H9 (cell line): ENCODE measurements at regions not wholly inside any gene's neighbourhood (a gene's known extent, or its start where the extent isn't known, plus 50 kb on each side); places are given as distances from the start of the nearest gene placed in this dataset.

Experiments
- DNase-seq: peaks from one replicate; pipeline ENCODE4 v3.0.0-alpha.2; 2017
- H2AFZ ChIP-seq: one replicate; pipeline ENCODE4 v1.6.1; 2013; ENCODE audit warnings: mild to moderate bottlenecking, low read length, control low read depth, moderate library complexity
- H2AK5ac ChIP-seq: 2 replicates; pipeline ENCODE4 v1.6.1; 2013; ENCODE audit warnings: low read length, control low read depth, mixed read lengths; ENCODE audit not compliant: insufficient read length
- H2BK120ac ChIP-seq: one replicate; pipeline ENCODE4 v1.6.1; 2013; ENCODE audit warnings: low read depth, mild to moderate bottlenecking, low read length, control low read depth, inconsistent platforms; ENCODE audit not compliant: poor library complexity, severe bottlenecking
- H2BK12ac ChIP-seq: 2 replicates; pipeline ENCODE4 v1.6.1; 2013; ENCODE audit warnings: low read length, control low read depth, mixed read lengths, low read depth; ENCODE audit not compliant: insufficient read length
- H2BK15ac ChIP-seq: 2 replicates; pipeline ENCODE4 v1.6.1; 2013; ENCODE audit warnings: low read depth, low read length, control low read depth
- H2BK20ac ChIP-seq: one replicate; pipeline ENCODE4 v1.6.1; 2013; ENCODE audit warnings: low read depth, mild to moderate bottlenecking, low read length, control low read depth, inconsistent platforms; ENCODE audit not compliant: poor library complexity, severe bottlenecking
- H2BK5ac ChIP-seq: 2 replicates; pipeline ENCODE4 v1.6.1; 2013; ENCODE audit warnings: low read length, control low read depth, mixed read lengths; ENCODE audit not compliant: insufficient read length
- H3K14ac ChIP-seq: 2 replicates; pipeline ENCODE4 v1.6.1; 2013; ENCODE audit warnings: low read length, control low read depth; ENCODE audit not compliant: insufficient read depth
- H3K18ac ChIP-seq: 2 replicates; pipeline ENCODE4 v1.6.1; 2013; ENCODE audit warnings: low read depth, mild to moderate bottlenecking, mixed read lengths, low read length, control low read depth; ENCODE audit not compliant: insufficient read length
- H3K23ac ChIP-seq: 2 replicates; pipeline ENCODE4 v1.6.1; 2013; ENCODE audit warnings: low read length, control low read depth, mixed read lengths, low read depth; ENCODE audit not compliant: insufficient read length
- H3K23me2 ChIP-seq: 2 replicates; pipeline ENCODE4 v1.6.1; 2013; ENCODE audit warnings: low read depth, mild to moderate bottlenecking, mixed read lengths, low read length, control low read depth; ENCODE audit not compliant: insufficient read length, poor library complexity, severe bottlenecking
- H3K27ac ChIP-seq: 2 replicates; pipeline ENCODE4 v1.5.1; 2013; ENCODE audit warnings: low read length, control low read depth, mixed read lengths, low read depth; ENCODE audit not compliant: insufficient read length
- H3K27me3 ChIP-seq: 2 replicates; pipeline ENCODE4 v1.6.1; 2013; ENCODE audit warnings: low read length, control low read depth, inconsistent platforms; ENCODE audit not compliant: insufficient read depth
- H3K4ac ChIP-seq: 2 replicates; pipeline ENCODE4 v1.6.1; 2013; ENCODE audit warnings: low read depth, mild to moderate bottlenecking, control low read depth, inconsistent platforms, low read length, moderate library complexity
- H3K4me1 ChIP-seq: 2 replicates; pipeline ENCODE4 v1.6.1; 2013; ENCODE audit warnings: low read length, control low read depth, inconsistent platforms; ENCODE audit not compliant: insufficient read depth
- H3K4me2 ChIP-seq: 2 replicates; pipeline ENCODE4 v1.6.1; 2013; ENCODE audit warnings: low read length, control low read depth, mixed read lengths; ENCODE audit not compliant: insufficient read length, insufficient read depth
- H3K56ac ChIP-seq: 2 replicates; pipeline ENCODE4 v1.6.1; 2013; ENCODE audit warnings: low read depth, mild to moderate bottlenecking, mixed read lengths, low read length, control low read depth; ENCODE audit not compliant: insufficient read length
- H3K79me1 ChIP-seq: 2 replicates; pipeline ENCODE4 v1.6.1; 2013; ENCODE audit warnings: low read depth, mild to moderate bottlenecking, moderate library complexity, low read length, control low read depth, inconsistent platforms; ENCODE audit not compliant: insufficient read depth, poor library complexity, severe bottlenecking
- H3K79me2 ChIP-seq: 2 replicates; pipeline ENCODE4 v1.6.1; 2013; ENCODE audit warnings: low read length, control low read depth, inconsistent platforms; ENCODE audit not compliant: insufficient read depth
- H3K9ac ChIP-seq: 2 replicates; pipeline ENCODE4 v1.6.1; 2013; ENCODE audit warnings: low read length, control low read depth, mixed read lengths; ENCODE audit not compliant: insufficient read length; ENCODE audit errors: extremely low read depth
- H3K9me3 ChIP-seq: one replicate; pipeline ENCODE4 v1.6.1; 2013; ENCODE audit warnings: low read depth, low read length, inconsistent platforms; ENCODE audit not compliant: control insufficient read depth
- H3T11ph ChIP-seq: one replicate; pipeline ENCODE4 v1.6.1; 2013; ENCODE audit warnings: mild to moderate bottlenecking, low read length, control low read depth, inconsistent platforms
- H4K20me1 ChIP-seq: one replicate; pipeline ENCODE4 v1.6.1; 2013; ENCODE audit not compliant: control insufficient read depth, insufficient read length, insufficient read depth
- H4K5ac ChIP-seq: 2 replicates; pipeline ENCODE4 v1.6.1; 2013; ENCODE audit warnings: low read depth, mild to moderate bottlenecking, mixed read lengths, low read length, control low read depth; ENCODE audit not compliant: insufficient read length
- H4K8ac ChIP-seq: replicated peaks from 2 replicates; pipeline ENCODE4 v1.6.1; 2013; ENCODE audit warnings: low read length, control low read depth, mixed read lengths, low read depth; ENCODE audit not compliant: insufficient read length
- H4K91ac ChIP-seq: 2 replicates; pipeline ENCODE4 v1.6.1; 2013; ENCODE audit warnings: low read depth, mild to moderate bottlenecking, moderate library complexity, mixed read lengths, low read length, control low read depth; ENCODE audit not compliant: insufficient read length
- H3K27ac Mint-ChIP-seq, 3 experiments: 2 replicates in 2 of 3; 3 replicates in 1 of 3; pipeline ENCODE4 v1.8.0; 2020 to 2021; ENCODE audit warnings: mixed read lengths in 3 of 3, mild to moderate bottlenecking in 1 of 3, moderate library complexity in 1 of 3
- H3K27me3 Mint-ChIP-seq: 2 replicates; pipeline ENCODE4 v1.8.0; 2021; ENCODE audit warnings: low read depth, mild to moderate bottlenecking, moderate library complexity, mixed read lengths
- H3K36me3 Mint-ChIP-seq, 3 experiments: 2 replicates in 2 of 3; 3 replicates in 1 of 3; pipeline ENCODE4 v1.8.0; 2020 to 2021; ENCODE audit warnings: low read depth in 3 of 3, mixed read lengths in 3 of 3; ENCODE audit not compliant: insufficient read depth in 1 of 3
- H3K4me1 Mint-ChIP-seq, 2 experiments: 2 replicates each; pipeline ENCODE4 v1.8.0; 2020; ENCODE audit warnings: mixed read lengths in 2 of 2
- H3K4me3 Mint-ChIP-seq, 2 experiments: 2 replicates in 1 of 2; 3 replicates in 1 of 2; pipeline ENCODE4 v1.8.0; 2020 to 2021; ENCODE audit warnings: mild to moderate bottlenecking in 2 of 2, mixed read lengths in 2 of 2, moderate library complexity in 1 of 2
- H3K9me3 Mint-ChIP-seq, 2 experiments: 2 replicates in 1 of 2; 3 replicates in 1 of 2; pipeline ENCODE4 v1.8.0; 2020; ENCODE audit warnings: mild to moderate bottlenecking in 2 of 2, mixed read lengths in 2 of 2, moderate library complexity in 1 of 2
- CTCF ChIP-seq: fragments of 200-600 bp; sonication (generic); conservative IDR thresholded peaks from 3 replicates; pipeline ENCODE4 v1.8.0; 2021; ENCODE audit warnings: antibody characterized with exemption, mild to moderate bottlenecking
- WGBS: extraction: QIAGEN DNeasy Blood & Tissue Kit; methylation state at CpG from one replicate; pipeline ENCODE4 v1.1.7; 2013; ENCODE audit warnings: missing lambda C conversion rate, low lambda C conversion rate, mixed read lengths; ENCODE audit not compliant: insufficient read length; ENCODE audit errors: extremely low coverage; 5-methylcytosine and 5-hydroxymethylcytosine counted together

GRCh38 chr2:100206731-100207255 lies 64.4 kb upstream of the AFF3 start:
- no peak overlapping the region for H2BK12ac ChIP-seq
- no peak overlapping the region for H3K14ac ChIP-seq
- no peak overlapping the region for H2BK15ac ChIP-seq
- H4K5ac ChIP-seq: no peak overlapping the region
- H3K23me2 ChIP-seq: no peaks in the 10 kb centered on the region
- no peak overlapping the region for H3T11ph ChIP-seq
- no peaks in the 10 kb centered on the region for H3K9me3 ChIP-seq
- Mint-ChIP-seq H3K27me3 (peaks cover 26% of the 10 kb centered on the region), H3K27ac (no peak overlapping the region), H3K9me3 (no peaks in the 10 kb centered on the region), H3K4me1 (no peaks in the 10 kb centered on the region), H3K36me3 (no peaks in the 10 kb centered on the region), H3K4me3 (no peak overlapping the region)
- H2BK20ac ChIP-seq: no peak overlapping the region
- no peak for TF ChIP-seq CTCF
- H4K8ac ChIP-seq: no peak overlapping the region
- H3K4me1 ChIP-seq: no peaks in the 10 kb centered on the region
- no peaks in the 10 kb centered on the region for H3K79me1 ChIP-seq
- no CpG with 5 or more reads among the region's 3 CpGs for WGBS
- H4K91ac ChIP-seq: no peak overlapping the region
- no peak overlapping the region for H3K27ac ChIP-seq
- H3K23ac ChIP-seq: no peak overlapping the region
- no peak overlapping the region for H3K9ac ChIP-seq
- H3K27me3 ChIP-seq: no peaks in the 10 kb centered on the region
- H2BK5ac ChIP-seq: no peak overlapping the region
- no peak overlapping the region for H2AK5ac ChIP-seq
- DNase-seq: no peak
- H2AFZ ChIP-seq: no peak overlapping the region
- no peak overlapping the region for H3K56ac ChIP-seq
- H3K4me2 ChIP-seq: no peak overlapping the region
- no peaks in the 10 kb centered on the region for H3K79me2 ChIP-seq
- H2BK120ac ChIP-seq: no peak overlapping the region
- H3K4ac ChIP-seq: no peak overlapping the region
- H4K20me1 ChIP-seq: no peaks in the 10 kb centered on the region
- no peak overlapping the region for H3K18ac ChIP-seq
